ENCODE measurements at regions not wholly inside any gene's neighbourhood (a gene's known extent, or its start where the extent isn't known, plus 50 kb on each side); places are given as distances from the start of the nearest gene placed in this dataset.

GRCh38 chr6:54646069-54646950 lies 200.3 kb upstream of the FAM83B start:
- no peak for DNase-seq

- no peak for DNase-seq
Measured at GRCh38 chr6:54646951-54647664, 199.5 kb upstream of the FAM83B start.

GRCh38 chr6:54654381-54654780 lies 192.2 kb upstream of the FAM83B start:
- DNase-seq = no peak

- DNase-seq = no peak
Measured at GRCh38 chr6:54655162-54655561, 191.4 kb upstream of the FAM83B start.

- DNase-seq = no peak
Measured at GRCh38 chr6:54665278-54665677, 181.3 kb upstream of the FAM83B start.

- DNase-seq = no peak
Measured at GRCh38 chr6:54680531-54680930, 166.0 kb upstream of the FAM83B start.

- no peak for DNase-seq
Measured at GRCh38 chr6:54681267-54681666, 165.3 kb upstream of the FAM83B start.

- DNase-seq = no peak
Measured at GRCh38 chr6:54681987-54682386, 164.6 kb upstream of the FAM83B start.

GRCh38 chr6:54689620-54690019 lies 157.0 kb upstream of the FAM83B start:
- no peak for DNase-seq

- no peak for DNase-seq
Measured at GRCh38 chr6:54690596-54690995, 156.0 kb upstream of the FAM83B start.

- no peak for DNase-seq
Measured at GRCh38 chr6:54694928-54695532, 151.5 kb upstream of the FAM83B start.

- DNase-seq = no peak
Measured at GRCh38 chr6:54695815-54696214, 150.8 kb upstream of the FAM83B start.

- DNase-seq = no peak
Measured at GRCh38 chr6:54697424-54697823, 149.1 kb upstream of the FAM83B start.

GRCh38 chr6:54698974-54699373 lies 147.6 kb upstream of the FAM83B start:
- no peak for DNase-seq

- no peak for DNase-seq
Measured at GRCh38 chr6:54700158-54700557, 146.4 kb upstream of the FAM83B start.

- no peak for DNase-seq
Measured at GRCh38 chr6:54702772-54703171, 143.8 kb upstream of the FAM83B start.

- DNase-seq = no peak
Measured at GRCh38 chr6:54706391-54706790, 140.2 kb upstream of the FAM83B start.

GRCh38 chr6:54706844-54707605 lies 139.5 kb upstream of the FAM83B start:
- DNase-seq = no peak

- no peak for DNase-seq
Measured at GRCh38 chr6:54710456-54710855, 136.1 kb upstream of the FAM83B start.

GRCh38 chr6:54716010-54716409 lies 130.6 kb upstream of the FAM83B start:
- DNase-seq = no peak

- no peak for DNase-seq
Measured at GRCh38 chr6:54716877-54717276, 129.7 kb upstream of the FAM83B start.

- DNase-seq = peak; percentile 13 to 34
Measured at GRCh38 chr6:54717849-54718455, 128.6 kb upstream of the FAM83B start.
